ENCODE measurements at regions not wholly inside any gene's neighbourhood (a gene's known extent, or its start where the extent isn't known, plus 50 kb on each side); places are given as distances from the start of the nearest gene placed in this dataset.

GRCh38 chr13:70375718-70376117 lies 267.5 kb upstream of the KLHL1 start:
- POLR2A ChIA-PET, result no interaction called here
- CTCF ChIA-PET, result no interaction called here

DNA sequence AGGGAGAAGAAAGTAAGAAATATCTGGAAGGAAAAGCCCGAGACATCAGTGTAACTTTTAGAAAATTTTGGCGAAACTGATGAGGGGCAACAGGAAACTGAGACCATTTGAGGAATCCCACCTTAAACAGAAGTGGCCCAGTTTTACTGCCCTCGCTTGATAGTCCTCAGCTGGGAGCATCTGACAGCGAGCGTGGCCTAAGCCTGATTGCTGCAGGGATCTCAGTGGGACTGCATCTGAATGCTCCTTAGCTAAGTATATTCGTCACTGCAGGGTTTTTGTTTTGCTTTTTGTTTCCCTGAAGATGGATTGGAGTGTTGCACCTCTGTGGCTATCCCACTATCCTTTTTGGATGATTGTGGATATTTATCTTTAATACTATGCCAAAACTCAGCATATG lies 262.7 kb upstream of the KLHL1 start:
- DNase-seq (ENCODE audit: low read depth, low spot score), result no peak
- TF ChIP-seq CTCF (IDR thresholded peaks at IDR 0.05; ENCODE audit: low read depth, low read length), result no peak
- CTCF ChIA-PET, result no interaction called here
- POLR2A ChIA-PET, result no interaction called here
- Histone ChIP-seq H3K9me3 (ENCODE audit: control insufficient read depth, insufficient read depth, low read length) (peaks cover 11% of the 10 kb centered on the region; the same call in 1 of the 2 replicates), H3K4me3 (ENCODE audit: low read depth, low read length) (no peak overlapping the region), H3K27ac (ENCODE audit: low read depth, low read length) (no peak overlapping the region), H3K27me3 (ENCODE audit: control insufficient read depth, insufficient read depth, low read length) (no peaks in the 10 kb centered on the region)

More at GRCh38 chr13:70375718-70376117, 267.5 kb upstream of the KLHL1 start:
- Histone ChIP-seq H3K9me3 (ENCODE audit: control insufficient read depth, insufficient read depth, low read length) (peaks cover 10% of the 10 kb centered on the region; the same call in 1 of the 2 replicates), H3K4me3 (ENCODE audit: low read depth, low read length) (no peak overlapping the region), H3K27ac (ENCODE audit: low read depth, low read length) (no peak overlapping the region), H3K27me3 (ENCODE audit: control insufficient read depth, insufficient read depth, low read length) (no peaks in the 10 kb centered on the region)
- TF ChIP-seq CTCF (IDR thresholded peaks at IDR 0.05; ENCODE audit: low read depth, low read length), result no peak
- DNase-seq (ENCODE audit: low read depth, low spot score), result no peak

GRCh38 chr13:70366720-70367119 lies 258.5 kb upstream of the KLHL1 start:
- DNase-seq (ENCODE audit: low read depth, low spot score), result no peak
- POLR2A ChIA-PET, result no interaction called here
- TF ChIP-seq CTCF (IDR thresholded peaks at IDR 0.05; ENCODE audit: low read depth, low read length), result no peak

DNA sequence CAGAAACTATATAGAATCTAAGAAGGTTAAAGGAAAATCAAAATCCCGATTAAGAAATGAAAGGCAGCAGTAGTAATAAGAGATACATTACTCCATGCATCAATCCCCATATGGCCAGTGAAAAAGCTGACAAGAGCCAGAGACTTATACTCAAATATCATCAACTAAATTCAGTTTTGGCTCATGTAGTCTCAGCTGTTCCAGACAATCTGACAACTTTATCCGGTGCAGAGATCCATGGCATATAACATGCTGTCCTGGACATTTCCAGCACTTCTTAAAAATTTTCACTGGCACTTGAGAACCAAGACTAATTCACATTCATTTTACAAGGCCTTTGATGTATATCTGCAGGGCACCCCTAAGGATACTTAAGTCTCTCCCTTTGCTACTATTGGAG lies 255.7 kb upstream of the KLHL1 start:
- H3K27ac ChIP-seq (ENCODE audit: low read depth, low read length), result no peak overlapping the region
- CTCF ChIA-PET, result no interaction called here
- peaks cover 10% of the 10 kb centered on the region; the same call in 1 of the 2 replicates for H3K9me3 ChIP-seq (ENCODE audit: control insufficient read depth, insufficient read depth, low read length)
- no peak overlapping the region for H3K4me3 ChIP-seq (ENCODE audit: low read depth, low read length)
- POLR2A ChIA-PET, result no interaction called here
- no peaks in the 10 kb centered on the region for H3K27me3 ChIP-seq (ENCODE audit: control insufficient read depth, insufficient read depth, low read length)
- DNase-seq (ENCODE audit: low read depth, low spot score), result no peak
- no peak for TF ChIP-seq CTCF (IDR thresholded peaks at IDR 0.05; ENCODE audit: low read depth, low read length)

More at GRCh38 chr13:70366720-70367119, 258.5 kb upstream of the KLHL1 start:
- Histone ChIP-seq H3K9me3 (ENCODE audit: control insufficient read depth, insufficient read depth, low read length) (peaks cover 10% of the 10 kb centered on the region; the same call in 1 of the 2 replicates), H3K27me3 (ENCODE audit: control insufficient read depth, insufficient read depth, low read length) (no peaks in the 10 kb centered on the region), H3K4me3 (ENCODE audit: low read depth, low read length) (no peak overlapping the region), H3K27ac (ENCODE audit: low read depth, low read length) (no peak overlapping the region)
- CTCF ChIA-PET, result no interaction called here

- Histone ChIP-seq H3K9me3 (ENCODE audit: control insufficient read depth, insufficient read depth, low read length) (peaks cover 10% of the 10 kb centered on the region; the same call in 1 of the 2 replicates), H3K27ac (ENCODE audit: low read depth, low read length) (no peak overlapping the region), H3K4me3 (ENCODE audit: low read depth, low read length) (no peak overlapping the region), H3K27me3 (ENCODE audit: control insufficient read depth, insufficient read depth, low read length) (no peaks in the 10 kb centered on the region)
- DNase-seq (ENCODE audit: low read depth, low spot score), result no peak
- POLR2A ChIA-PET, result no interaction called here
- CTCF ChIA-PET, result no interaction called here
- TF ChIP-seq CTCF (IDR thresholded peaks at IDR 0.05; ENCODE audit: low read depth, low read length), result no peak
Observed at GRCh38 chr13:70362820-70363570, 254.7 kb upstream of the KLHL1 start.
